Progenitor cell of endocrine pancreas (in vitro differentiated cells): ENCODE measurements at regions not wholly inside any gene's neighbourhood (a gene's known extent, or its start where the extent isn't known, plus 50 kb on each side); places are given as distances from the start of the nearest gene placed in this dataset.

Experiments
- DNase-seq: peaks from one replicate; pipeline ENCODE4 v3.0.0; 2021; ENCODE audit warnings: low spot score; ENCODE audit not compliant: unreplicated experiment
- H3K27ac Mint-ChIP-seq: 2 replicates; pipeline ENCODE4 v1.8.0; 2021; ENCODE audit warnings: mild to moderate bottlenecking, moderate library complexity, mixed read lengths
- H3K27me3 Mint-ChIP-seq: 2 replicates; pipeline ENCODE4 v1.8.0; 2021; ENCODE audit warnings: mixed read lengths
- H3K36me3 Mint-ChIP-seq: 2 replicates; pipeline ENCODE4 v1.8.0; 2022; ENCODE audit warnings: mixed read lengths; ENCODE audit not compliant: insufficient read depth
- H3K4me1 Mint-ChIP-seq: 2 replicates; pipeline ENCODE4 v1.8.0; 2021; ENCODE audit warnings: low read depth, mixed read lengths
- H3K4me3 Mint-ChIP-seq: 2 replicates; pipeline ENCODE4 v1.8.0; 2021; ENCODE audit warnings: low read depth, mild to moderate bottlenecking, moderate library complexity, mixed read lengths
- H3K9me3 Mint-ChIP-seq: 2 replicates; pipeline ENCODE4 v1.8.0; 2021; ENCODE audit warnings: low read depth, mixed read lengths
- CTCF ChIP-seq: fragments of 200-600 bp; sonication (generic); IDR thresholded peaks from one replicate; pipeline ENCODE4 v1.5.0; 2021; ENCODE audit warnings: antibody characterized with exemption, mild to moderate bottlenecking; ENCODE audit not compliant: unreplicated experiment

- peaks cover 5% of the 10 kb centered on the region for H3K36me3 Mint-ChIP-seq
- no peaks in the 10 kb centered on the region for H3K27me3 Mint-ChIP-seq
- peak overlapping the region; percentile 16 for H3K27ac Mint-ChIP-seq
- peaks cover 36% of the 10 kb centered on the region for H3K4me1 Mint-ChIP-seq
- H3K9me3 Mint-ChIP-seq, result peaks cover 7% of the 10 kb centered on the region
- DNase-seq, result no peak
- TF ChIP-seq CTCF, result no peak
- H3K4me3 Mint-ChIP-seq, result no peak overlapping the region
Observed at GRCh38 chr12:92074889-92075288, 70.8 kb downstream of the BTG1 start.

DNA sequence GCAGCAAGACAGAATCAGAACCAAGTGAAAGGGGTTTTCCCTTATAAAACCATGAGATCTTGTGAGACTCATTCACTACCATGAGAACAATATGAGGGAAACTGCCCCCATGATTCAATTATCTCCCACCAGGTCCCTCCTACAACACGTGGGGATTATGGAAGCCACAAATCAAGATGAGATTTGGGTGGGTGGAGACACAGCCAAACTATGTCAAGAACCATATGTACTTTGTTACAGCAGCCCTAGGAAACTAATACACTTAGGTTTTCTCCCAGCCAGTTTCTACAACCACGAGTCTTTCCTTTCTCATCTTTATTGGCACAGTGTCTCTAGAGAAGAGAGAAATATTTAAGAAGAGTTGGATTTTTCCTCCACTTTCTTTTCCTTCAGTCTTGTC, 72.6 kb downstream of the BTG1 start:
- Mint-ChIP-seq H3K27me3 (no peaks in the 10 kb centered on the region), H3K27ac (peak overlapping the region; percentile 21), H3K9me3 (peaks cover 11% of the 10 kb centered on the region), H3K4me3 (no peak overlapping the region), H3K36me3 (peaks cover 5% of the 10 kb centered on the region), H3K4me1 (peaks cover 44% of the 10 kb centered on the region)
- no peak for DNase-seq
- no peak for TF ChIP-seq CTCF

DNA sequence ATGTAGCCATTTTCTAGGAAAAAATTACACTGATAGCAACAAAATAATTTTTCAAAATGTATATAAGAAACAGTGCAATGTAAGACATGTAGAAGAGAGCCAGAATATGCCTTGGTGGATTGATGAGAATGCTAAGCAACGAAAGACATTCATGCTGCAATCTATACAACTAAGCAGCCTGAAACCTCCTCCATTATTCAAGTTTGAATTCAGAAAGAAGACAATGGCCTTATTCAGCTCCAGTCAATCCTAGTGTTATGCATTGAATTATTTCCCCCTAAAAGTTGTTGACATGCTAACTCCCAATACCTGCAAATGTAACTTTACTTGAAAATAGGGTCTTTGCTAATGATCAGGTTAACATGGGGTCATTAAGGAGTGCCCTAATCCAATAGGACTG, 73.5 kb downstream of the BTG1 start:
- TF ChIP-seq CTCF, result no peak
- Mint-ChIP-seq H3K4me3 (no peak overlapping the region), H3K27me3 (no peaks in the 10 kb centered on the region), H3K36me3 (peaks cover 5% of the 10 kb centered on the region), H3K27ac (no peak overlapping the region), H3K4me1 (peaks cover 45% of the 10 kb centered on the region), H3K9me3 (peaks cover 11% of the 10 kb centered on the region)
- no peak for DNase-seq

GRCh38 chr12:92070864-92071445, 74.7 kb downstream of the BTG1 start:
- peaks cover 11% of the 10 kb centered on the region for H3K9me3 Mint-ChIP-seq
- peaks cover 41% of the 10 kb centered on the region for H3K4me1 Mint-ChIP-seq
- H3K36me3 Mint-ChIP-seq, result peaks cover 5% of the 10 kb centered on the region
- H3K4me3 Mint-ChIP-seq, result no peak overlapping the region
- no peak for TF ChIP-seq CTCF
- no peak for DNase-seq
- H3K27me3 Mint-ChIP-seq, result no peaks in the 10 kb centered on the region
- H3K27ac Mint-ChIP-seq, result peak overlapping the region; percentile 92

GRCh38 chr12:92070054-92070863, 75.4 kb downstream of the BTG1 start:
- H3K36me3 Mint-ChIP-seq, result peaks cover 5% of the 10 kb centered on the region
- peak overlapping the region; percentile 92 for H3K27ac Mint-ChIP-seq
- peak overlapping the region; percentile 3 for H3K4me3 Mint-ChIP-seq
- TF ChIP-seq CTCF, result peak; percentile 22
- peaks cover 42% of the 10 kb centered on the region for H3K4me1 Mint-ChIP-seq
- DNase-seq, result no peak
- peaks cover 11% of the 10 kb centered on the region for H3K9me3 Mint-ChIP-seq
- H3K27me3 Mint-ChIP-seq, result no peaks in the 10 kb centered on the region
